ENCODE measurements at regions not wholly inside any gene's neighbourhood (a gene's known extent, or its start where the extent isn't known, plus 50 kb on each side); places are given as distances from the start of the nearest gene placed in this dataset.

GRCh38 chr5:52668139-52668538 lies 119.6 kb upstream of the ITGA1 start:
- TF ChIP-seq, protein P1, sequence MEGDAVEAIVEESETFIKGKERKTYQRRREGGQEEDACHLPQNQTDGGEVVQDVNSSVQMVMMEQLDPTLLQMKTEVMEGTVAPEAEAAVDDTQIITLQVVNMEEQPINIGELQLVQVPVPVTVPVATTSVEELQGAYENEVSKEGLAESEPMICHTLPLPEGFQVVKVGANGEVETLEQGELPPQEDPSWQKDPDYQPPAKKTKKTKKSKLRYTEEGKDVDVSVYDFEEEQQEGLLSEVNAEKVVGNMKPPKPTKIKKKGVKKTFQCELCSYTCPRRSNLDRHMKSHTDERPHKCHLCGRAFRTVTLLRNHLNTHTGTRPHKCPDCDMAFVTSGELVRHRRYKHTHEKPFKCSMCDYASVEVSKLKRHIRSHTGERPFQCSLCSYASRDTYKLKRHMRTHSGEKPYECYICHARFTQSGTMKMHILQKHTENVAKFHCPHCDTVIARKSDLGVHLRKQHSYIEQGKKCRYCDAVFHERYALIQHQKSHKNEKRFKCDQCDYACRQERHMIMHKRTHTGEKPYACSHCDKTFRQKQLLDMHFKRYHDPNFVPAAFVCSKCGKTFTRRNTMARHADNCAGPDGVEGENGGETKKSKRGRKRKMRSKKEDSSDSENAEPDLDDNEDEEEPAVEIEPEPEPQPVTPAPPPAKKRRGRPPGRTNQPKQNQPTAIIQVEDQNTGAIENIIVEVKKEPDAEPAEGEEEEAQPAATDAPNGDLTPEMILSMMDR (IDR thresholded peaks at IDR 0.05), result no peak
- TF ChIP-seq POLR2A (IDR thresholded peaks at IDR 0.05), result no peak
